GM19324 (cell line): ENCODE measurements at regions not wholly inside any gene's neighbourhood (a gene's known extent, or its start where the extent isn't known, plus 50 kb on each side); places are given as distances from the start of the nearest gene placed in this dataset.

Source experiments
- ATAC-seq: cut with Tn5 transposase; IDR thresholded peaks from one replicate; pipeline ENCODE4 v1.9.1; 2021; ENCODE audit warnings: mild to moderate bottlenecking, moderate library complexity; ENCODE audit not compliant: unreplicated experiment, low FRiP score

- no peak for ATAC-seq
Observed at GRCh38 chr6:8277769-8278168, 157.6 kb downstream of the SLC35B3 start.

DNA sequence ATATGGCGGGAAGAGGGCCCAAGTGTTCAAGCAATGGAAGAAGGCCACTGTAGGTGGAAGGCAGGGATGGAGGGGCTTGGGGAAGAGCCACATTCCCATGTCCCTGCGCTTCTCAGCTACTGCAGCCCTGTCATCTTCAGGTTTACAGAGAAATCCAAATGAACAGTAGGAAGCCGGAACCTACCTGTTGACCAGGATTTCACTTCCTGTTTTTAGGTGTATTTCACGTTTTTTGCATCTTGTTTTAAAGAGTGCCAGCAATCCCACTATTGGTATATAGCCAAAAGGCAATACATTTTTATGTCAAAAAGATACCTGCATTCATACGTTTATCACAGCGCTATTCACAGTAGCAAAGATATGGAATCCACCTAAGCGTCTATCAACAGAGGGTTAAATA is 159.2 kb downstream of the SLC35B3 start:
- no peak for ATAC-seq

DNA sequence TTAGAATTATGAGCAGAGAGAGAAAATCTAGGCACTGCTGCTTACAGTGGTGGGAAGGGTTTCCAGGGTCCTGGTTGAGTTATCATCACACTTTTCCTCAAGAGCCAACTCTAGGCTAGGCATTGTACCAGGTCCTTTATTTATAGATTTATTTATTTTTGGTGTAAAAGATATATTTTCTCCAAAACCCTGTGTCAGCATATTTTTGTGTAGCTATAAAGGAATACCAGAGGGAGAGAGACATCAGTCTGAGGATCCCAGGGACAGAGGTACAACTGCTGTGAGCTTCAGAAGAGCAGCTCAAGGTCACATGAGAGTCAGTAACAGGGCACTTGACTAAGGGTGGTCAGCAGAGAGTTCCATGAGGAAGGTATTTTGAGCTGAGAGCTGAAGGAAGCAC is 159.7 kb downstream of the SLC35B3 start:
- ATAC-seq: no peak

DNA sequence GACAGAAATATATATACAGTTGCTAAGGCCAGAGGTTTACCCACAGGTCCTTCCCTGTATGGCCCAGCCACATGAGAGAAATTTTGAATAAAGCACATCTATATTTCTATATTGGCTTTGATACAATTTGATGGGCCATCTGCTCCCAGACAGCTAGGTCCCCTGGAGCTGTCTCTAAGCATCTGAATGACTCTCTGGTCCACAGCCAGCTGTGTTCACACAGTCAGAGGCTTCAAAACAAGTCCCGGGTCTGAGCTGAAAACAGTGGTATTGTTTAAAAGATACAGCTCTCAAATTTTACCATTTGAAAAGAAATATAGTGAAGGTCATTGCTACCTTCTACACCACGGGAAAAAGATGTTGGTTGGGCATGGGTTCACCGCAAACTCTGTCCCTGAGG is 161.1 kb downstream of the SLC35B3 start:
- no peak for ATAC-seq

DNA sequence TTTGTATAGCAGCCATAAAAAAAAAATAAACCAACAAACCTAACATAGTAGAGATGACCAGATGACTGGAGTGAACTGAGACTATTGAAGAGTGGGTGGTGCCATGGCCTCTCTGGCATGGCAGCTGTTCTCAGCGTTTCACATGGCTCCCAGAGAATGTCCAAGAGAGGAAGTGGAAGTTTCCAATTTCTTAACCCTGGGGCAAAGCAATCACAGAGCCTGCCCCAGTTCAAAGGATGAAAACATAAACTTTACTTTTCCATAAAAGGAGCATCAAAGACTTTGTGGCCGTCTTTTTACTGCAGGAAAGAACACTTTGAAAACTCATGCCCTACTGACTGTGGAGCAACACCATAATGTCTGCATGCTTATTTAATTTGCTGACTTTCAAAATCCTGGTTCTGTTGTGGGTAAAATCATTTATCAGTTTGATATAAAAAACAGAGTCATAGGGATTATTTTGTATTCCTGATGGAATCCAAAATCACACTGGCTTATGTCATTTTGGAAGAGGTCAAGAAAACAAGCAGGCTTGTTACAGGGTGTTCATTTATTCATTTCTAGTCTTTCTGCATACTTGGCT is 165.4 kb downstream of the SLC35B3 start:
- ATAC-seq: no peak

DNA sequence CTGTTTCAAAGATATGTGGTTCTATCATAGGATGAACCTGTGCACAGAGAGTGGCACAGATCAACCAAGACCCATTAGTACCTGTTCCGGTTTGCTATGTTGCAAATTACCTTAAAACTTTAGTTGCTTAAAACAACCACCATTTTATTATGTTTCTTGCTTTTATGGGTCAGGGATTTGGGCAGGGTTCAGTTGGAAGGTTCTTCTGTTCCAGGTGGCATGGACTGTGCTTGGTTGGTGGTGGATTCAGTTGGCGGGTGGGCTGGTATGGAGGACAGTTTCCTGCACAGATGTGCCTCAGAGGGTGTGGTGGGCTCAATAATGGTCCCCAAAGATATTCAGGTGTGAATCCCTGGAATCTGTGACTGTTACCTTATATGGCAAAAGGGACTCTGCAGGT is 166.3 kb downstream of the SLC35B3 start:
- no peak for ATAC-seq

GRCh38 chr6:8268606-8269005 is 166.3 kb upstream of the EEF1E1 start:
- ATAC-seq: no peak

GRCh38 chr6:8268156-8268555 is 165.8 kb upstream of the EEF1E1 start:
- no peak for ATAC-seq

DNA sequence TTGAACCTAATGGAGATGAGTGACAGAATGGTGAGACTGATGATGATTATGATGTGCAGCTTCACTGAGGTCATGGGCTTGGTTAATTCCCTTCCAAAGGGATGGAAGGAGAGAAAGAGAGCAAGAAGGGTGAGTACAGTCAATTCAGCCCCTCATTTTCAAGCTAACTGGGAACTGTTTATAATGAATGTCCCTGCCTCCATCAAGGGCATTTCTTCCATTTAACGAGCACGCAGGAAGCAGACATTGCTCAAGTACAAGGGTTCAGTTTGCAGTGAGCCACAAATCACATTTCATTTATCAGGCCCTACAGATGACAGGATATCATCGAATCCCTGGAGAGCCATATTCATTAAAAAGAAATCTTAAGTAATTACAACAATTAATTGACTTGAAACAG is 158.3 kb upstream of the EEF1E1 start:
- ATAC-seq: no peak

GRCh38 chr6:8246403-8246802 is 144.1 kb upstream of the EEF1E1 start:
- ATAC-seq: no peak

- no peak for ATAC-seq
Observed at GRCh38 chr6:8245726-8246125, 143.4 kb upstream of the EEF1E1 start.

- no peak for ATAC-seq
Observed at GRCh38 chr6:8243475-8243874, 141.1 kb upstream of the EEF1E1 start.

DNA sequence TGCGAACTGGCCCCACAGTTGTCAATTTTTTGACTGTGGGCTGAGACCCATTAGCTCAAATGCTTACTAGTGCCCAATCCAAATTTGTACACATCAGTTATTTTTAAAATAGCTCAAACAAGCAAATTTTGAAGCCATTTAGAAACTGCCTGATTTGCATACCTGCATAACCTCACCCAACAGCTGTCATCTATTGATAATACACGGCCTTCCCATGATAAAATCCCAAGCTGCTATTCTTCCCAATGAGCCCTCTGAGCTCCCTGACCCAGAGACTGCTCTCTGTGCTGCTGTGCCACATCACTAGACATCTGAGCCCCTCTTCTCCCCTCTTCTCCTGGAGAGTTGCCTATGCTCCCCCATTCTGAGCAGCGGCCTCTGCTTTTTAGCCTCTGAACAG is 140.5 kb upstream of the EEF1E1 start:
- no peak for ATAC-seq

- no peak for ATAC-seq
Observed at GRCh38 chr6:8240301-8240700, 138.0 kb upstream of the EEF1E1 start.

DNA sequence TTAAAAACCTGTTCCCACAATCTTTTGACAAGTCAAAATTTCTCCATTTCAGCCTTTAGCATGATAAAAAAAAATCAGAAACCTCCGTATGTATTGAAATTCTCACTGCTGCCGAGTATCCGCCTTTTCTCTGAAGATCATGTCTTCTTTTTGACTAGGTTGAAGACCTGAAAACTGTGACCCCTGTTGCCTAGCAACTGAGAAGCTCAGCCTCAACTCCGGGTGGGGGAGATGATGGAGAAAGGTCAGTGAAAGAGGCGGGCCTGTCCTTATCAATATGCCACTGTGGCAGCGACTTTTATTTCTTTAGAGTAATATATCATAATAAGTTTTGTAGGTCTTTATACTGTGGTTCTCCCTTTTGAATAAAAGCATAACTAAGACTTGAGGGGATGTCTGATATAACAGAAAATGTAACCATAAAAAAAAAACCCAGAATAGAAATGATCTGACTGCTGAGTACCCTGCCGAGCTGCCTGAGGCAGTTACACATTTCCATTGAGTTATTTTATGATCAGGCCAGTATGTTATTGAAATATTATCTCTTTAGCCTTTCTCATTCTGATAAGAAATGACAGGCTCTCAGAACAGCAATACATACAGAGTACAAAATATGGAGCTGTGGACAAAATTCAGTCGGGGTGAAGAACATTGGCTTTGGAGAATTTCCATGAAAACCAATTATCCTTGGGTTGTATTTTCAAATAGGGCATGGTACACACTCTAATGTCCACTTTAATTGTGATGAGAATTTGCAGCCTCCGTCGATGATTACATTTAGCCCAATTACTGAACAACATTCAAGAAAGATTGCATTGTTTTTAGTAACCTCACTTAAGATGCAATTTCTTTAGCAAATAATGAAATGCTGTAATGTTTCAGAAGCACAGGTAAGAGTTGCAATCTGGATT is 136.7 kb upstream of the EEF1E1 start:
- no peak for ATAC-seq

DNA sequence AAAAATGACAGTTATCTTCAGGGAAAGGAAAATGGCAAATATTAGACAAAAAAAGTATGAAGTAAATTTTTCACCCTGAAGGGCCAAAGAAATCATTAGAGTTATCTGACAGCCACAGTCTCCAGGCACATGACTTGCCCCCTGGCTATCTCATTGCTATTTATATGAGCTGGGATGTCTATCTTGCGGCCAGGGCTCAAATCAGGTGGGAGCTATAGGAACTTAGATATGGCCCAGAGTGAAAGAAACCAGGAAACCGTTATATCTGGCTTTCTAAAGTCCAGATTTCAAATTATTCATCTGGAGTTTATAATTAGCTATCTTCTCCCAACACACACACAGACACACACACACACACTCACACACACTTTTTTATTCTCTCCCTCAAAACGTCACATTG is 135.3 kb upstream of the EEF1E1 start:
- ATAC-seq: no peak

DNA sequence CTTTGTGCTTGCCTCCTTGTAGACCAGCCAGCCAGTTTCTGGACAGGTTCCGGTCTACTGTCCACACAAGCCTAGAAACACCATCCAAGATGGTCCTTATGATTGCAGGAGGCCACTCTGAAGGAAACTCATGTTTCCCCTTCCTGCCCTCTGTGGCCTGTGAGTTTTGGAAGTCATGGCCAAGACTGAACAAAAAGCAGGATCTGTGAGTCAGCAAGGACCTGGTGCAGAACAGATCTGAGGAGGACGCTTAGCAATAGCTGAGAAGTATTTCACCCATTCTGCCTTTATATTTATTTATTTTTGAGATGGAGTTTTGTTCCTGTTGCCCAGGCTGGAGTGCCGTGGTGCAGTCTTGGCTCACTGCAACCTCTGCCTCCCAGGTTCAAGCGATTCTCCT is 134.6 kb upstream of the EEF1E1 start:
- ATAC-seq: no peak

DNA sequence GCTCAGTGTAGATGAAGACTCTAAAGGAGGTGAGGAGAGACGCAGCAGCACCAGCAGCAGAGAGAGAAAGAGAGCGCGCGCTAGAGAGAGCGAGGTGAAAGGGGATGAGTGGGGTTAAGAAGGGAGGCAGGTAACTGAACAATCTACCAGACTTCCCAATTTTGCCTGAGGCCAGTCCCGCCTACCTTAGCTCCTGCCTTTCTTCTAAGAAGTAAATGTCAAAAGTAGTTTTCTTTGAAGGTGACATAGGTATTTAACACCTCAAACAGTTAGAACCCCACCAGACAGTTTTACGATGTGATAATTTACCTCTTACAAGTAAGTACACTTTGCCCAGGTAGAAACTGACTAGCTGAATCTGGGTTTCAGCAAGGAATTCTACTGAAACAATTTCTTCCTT is 132.0 kb upstream of the EEF1E1 start:
- ATAC-seq: no peak

DNA sequence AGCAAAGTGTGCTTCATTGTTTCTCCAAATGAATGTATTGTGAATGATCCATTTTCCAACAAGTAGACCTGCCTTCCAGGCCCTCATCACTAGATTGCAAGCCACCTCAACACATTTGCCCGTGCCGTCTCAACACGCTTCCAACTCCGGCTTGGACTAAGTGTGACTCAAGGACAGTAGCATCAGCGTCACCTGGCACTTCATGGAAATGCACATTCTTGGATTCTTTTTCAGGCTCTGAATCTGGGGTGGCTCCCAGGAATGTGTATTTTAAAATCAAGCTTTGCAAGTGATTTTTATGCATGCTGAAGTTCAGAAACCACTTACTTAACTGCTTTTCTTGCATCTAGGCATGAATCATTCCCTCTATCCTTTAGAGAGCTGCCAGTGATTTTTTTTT is 129.6 kb upstream of the EEF1E1 start:
- ATAC-seq: no peak

DNA sequence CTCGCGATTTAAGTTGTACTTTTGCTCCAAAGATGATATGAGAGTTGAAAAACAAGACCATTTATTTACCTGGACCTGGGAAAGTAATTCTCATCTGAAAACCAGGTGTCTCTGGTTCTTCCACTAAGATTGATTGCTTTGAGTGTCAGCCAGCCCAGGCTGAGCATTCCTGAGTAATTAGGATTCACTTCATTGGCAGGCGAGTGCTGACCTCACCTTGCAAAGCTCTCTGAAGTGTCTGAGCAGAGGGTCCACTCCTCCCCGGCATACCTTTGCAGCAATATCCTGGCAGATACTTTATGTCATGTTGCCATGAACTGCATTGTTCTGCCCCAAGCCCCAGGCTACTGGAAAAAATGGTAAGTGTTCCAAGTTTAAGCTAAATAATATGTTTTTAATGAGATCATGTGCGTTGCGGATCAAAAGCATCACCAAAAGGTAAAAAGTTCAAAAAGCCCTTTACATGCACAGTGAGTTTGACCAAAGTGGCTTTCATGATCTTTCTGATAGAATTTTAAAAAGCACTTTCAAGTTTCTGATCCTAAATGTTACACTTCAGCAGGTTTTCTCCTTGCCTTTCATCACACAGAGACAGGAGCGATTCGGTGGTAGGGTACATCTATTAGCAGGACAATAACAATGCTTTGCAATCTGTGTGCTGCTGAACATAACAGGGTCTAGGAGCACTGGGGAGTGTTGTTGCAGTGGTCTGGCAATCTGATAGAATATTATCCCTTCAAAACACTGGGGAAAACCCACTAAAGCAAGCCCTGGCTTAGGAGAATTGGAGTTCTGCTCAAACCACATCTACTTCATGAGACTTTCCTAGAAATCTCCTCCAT is 127.8 kb upstream of the EEF1E1 start:
- ATAC-seq: no peak

DNA sequence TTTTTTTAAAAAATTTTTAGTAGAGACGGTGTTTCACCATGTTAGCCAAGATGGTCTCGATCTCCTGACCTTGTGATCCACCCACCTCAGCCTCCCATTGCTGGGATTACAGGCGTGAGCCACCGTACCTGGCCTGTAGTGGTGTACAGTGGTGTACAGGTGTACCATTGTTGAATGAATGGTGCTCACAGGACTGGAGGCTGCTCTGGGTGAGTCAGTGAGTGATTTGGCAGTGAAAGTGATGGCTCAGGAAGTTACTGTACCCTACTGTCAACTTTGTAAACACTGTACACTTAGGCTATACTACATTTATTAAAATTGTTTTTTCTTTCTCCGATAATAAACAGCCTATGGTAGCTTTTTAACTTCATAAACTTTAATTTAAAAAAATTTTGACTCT is 122.8 kb upstream of the EEF1E1 start:
- ATAC-seq: no peak
